ENCODE measurements at regions not wholly inside any gene's neighbourhood (a gene's known extent, or its start where the extent isn't known, plus 50 kb on each side); places are given as distances from the start of the nearest gene placed in this dataset.

GRCh38 chr5:167895899-167896659 is 395.4 kb upstream of the WWC1 start:
- TF ChIP-seq, protein P1, sequence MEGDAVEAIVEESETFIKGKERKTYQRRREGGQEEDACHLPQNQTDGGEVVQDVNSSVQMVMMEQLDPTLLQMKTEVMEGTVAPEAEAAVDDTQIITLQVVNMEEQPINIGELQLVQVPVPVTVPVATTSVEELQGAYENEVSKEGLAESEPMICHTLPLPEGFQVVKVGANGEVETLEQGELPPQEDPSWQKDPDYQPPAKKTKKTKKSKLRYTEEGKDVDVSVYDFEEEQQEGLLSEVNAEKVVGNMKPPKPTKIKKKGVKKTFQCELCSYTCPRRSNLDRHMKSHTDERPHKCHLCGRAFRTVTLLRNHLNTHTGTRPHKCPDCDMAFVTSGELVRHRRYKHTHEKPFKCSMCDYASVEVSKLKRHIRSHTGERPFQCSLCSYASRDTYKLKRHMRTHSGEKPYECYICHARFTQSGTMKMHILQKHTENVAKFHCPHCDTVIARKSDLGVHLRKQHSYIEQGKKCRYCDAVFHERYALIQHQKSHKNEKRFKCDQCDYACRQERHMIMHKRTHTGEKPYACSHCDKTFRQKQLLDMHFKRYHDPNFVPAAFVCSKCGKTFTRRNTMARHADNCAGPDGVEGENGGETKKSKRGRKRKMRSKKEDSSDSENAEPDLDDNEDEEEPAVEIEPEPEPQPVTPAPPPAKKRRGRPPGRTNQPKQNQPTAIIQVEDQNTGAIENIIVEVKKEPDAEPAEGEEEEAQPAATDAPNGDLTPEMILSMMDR (IDR thresholded peaks at IDR 0.05) = no peak
- TF ChIP-seq POLR2A (IDR thresholded peaks at IDR 0.05) = no peak
